GM18498 (cell line): ENCODE measurements at regions not wholly inside any gene's neighbourhood (a gene's known extent, or its start where the extent isn't known, plus 50 kb on each side); places are given as distances from the start of the nearest gene placed in this dataset.
"Not testable (repeated sequence)": the region's sequence is repeated elsewhere in the genome, so short reads cannot be mapped to it uniquely, and the experiment has no call there.

Source experiments
- ATAC-seq: cut with Tn5 transposase; IDR thresholded peaks from one replicate; pipeline ENCODE4 v1.9.1; 2021; ENCODE audit warnings: mild to moderate bottlenecking, moderate library complexity; ENCODE audit not compliant: unreplicated experiment

DNA sequence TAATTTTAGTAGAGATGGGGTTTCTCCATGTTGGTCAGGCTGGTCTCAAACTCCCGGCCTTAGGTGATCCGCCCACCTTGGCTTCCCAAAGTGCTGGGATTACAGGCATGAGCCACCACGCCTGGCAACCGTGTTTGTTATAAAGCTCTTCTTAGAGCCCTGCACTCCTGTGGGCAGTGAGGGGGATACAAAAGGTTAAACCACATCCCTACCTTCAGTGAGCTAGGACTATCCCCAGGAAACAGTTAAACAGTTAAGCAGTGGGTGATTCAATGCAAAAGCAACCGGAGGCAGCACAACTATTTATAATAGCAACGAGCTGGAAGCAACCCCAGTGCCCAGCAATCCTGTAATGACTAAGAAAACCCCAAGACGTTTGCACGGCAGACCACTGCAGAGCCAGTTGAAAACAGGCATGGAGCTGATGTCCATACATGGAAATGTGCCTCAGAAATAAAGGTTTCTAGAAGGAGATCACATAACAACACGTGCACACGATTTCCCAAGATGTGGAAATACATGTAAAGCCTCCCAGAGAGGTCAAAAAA lies 107.2 kb upstream of the LYZL2 start:
- peak; percentile 73 for ATAC-seq

DNA sequence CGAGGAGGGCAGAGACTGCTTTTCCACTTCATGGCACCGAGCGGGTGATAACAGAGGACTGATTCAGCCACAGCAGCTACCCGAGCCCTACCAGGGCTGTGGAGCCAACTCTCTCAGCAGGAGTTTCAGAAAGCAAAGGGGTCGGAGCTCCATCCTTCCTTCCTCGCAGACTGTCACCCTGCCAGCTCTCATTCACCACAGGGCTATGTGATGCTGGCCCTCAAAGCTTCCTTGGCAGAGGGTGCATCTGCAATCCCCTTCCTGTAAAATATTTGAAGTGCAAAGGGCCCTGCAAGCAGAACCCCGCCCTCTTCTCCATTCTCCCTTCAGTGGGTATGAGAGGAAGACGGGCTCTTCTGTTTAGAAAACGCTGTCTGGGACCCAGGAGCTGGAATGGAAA lies 105.3 kb upstream of the LYZL2 start:
- ATAC-seq: no peak

DNA sequence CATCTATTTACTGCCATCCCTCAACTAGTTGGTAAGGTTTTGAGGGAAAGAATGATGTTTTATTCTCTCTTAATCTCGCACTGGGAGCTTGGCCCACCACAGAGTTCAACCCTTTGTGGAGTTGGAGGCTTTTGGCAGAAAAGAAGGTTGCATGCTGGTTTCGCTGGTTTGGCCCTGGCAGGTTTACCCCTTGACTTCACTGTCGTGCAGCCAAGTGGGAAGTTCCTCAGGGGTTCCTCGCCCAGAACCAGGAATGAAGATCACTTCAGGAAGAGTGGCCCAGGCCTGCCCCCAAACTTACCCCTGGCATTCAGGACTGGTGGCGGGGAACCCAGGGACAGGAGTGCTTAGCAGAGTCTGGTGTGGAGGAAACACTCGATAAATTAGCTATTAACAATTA lies 103.1 kb upstream of the LYZL2 start:
- ATAC-seq: no peak

DNA sequence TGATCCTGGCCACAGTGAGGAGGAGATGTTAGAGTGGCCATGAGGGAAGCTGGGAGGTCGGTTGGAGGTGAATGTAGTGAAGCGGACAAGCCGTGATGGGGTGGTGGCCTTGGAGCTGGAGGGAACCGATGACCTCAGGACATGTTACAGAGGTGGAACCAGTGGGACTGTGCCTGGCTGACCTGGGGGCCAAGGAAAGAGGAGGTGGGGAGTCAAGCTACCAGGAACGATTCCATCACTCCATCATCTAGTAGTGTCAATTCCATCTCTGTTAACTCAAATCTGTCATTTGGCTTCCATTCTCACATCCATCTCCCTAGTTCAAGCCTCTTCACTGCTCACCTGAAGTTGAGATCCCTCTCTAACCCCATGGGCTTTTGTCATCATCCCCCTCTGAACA lies 102.4 kb upstream of the LYZL2 start:
- ATAC-seq: no peak

DNA sequence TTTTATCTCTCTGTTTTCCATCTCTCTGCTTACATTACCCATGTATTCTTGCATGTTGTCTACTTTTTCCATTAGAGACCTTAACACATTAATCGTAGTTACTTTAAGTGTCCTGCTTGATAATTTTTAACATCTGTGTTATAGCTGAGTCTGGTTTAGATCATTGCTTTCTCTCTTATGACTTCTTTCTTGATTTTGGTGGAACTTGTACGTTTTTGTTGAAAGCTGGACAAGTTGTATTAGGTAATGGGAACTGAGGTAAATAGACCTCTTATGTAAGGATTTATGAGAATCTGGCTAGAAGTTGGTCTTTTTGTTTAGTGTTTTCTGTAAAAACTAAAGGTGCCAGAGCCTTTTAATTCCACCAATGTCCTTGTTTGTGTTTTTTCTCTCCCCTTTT lies 100.8 kb upstream of the LYZL2 start:
- no peak for ATAC-seq

DNA sequence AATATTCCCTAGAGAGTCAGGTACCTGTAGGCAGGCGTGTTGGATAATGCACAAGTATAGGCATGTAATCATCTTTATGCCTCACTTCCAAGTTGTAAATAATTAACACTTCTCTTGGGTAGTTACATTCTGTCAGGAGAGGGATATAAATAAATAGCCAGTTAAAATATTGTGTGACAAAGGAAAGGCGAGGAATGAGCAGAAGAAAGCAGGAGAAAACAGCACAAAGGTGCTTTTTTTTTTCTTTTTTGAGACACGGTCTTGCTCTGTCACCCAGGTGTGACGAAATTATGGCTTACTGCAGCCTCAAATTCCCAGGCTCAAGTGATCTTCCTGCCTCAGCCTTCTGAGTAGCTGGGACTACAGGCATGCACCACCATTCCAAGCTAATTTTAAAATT lies 99.2 kb upstream of the LYZL2 start:
- no peak for ATAC-seq

DNA sequence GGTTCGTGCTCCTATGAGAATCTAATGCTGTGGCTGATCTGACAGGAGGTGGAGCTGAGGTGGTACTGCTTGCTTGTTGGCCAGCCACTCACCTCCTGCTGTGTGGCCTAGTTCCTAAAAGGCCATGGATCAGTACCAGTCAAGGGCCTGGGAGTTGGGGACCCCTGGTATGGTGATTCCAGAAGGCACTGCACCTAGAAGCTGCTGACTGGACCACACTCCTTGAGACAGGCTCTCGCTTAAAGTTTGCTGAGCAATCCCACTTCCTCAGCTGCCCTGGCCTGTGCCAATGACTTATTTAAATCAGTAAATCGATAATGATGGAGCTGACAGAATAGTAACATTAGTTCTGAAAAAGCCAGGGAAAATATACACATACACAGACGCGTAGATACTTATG lies 98.6 kb upstream of the LYZL2 start:
- no peak for ATAC-seq

DNA sequence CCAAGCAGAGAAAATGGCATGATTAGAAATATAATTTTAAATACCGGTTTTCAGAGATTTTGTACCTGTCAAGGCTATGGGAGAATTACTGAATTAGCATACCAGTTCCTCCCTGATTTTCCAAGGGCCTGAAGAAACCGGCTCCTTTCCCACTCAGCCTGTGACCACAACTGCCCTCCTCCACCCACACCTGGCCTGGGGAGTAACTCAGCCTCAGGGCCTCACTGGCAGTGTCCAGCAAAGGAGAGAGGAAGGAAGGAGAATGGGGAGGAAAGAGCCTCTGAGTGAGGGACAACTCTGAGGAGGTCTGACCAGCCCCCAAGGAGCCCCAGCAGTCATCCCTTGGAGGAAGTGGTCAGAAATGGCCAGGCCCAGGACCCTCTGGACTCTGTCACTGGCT lies 98.0 kb upstream of the LYZL2 start:
- ATAC-seq: no peak

DNA sequence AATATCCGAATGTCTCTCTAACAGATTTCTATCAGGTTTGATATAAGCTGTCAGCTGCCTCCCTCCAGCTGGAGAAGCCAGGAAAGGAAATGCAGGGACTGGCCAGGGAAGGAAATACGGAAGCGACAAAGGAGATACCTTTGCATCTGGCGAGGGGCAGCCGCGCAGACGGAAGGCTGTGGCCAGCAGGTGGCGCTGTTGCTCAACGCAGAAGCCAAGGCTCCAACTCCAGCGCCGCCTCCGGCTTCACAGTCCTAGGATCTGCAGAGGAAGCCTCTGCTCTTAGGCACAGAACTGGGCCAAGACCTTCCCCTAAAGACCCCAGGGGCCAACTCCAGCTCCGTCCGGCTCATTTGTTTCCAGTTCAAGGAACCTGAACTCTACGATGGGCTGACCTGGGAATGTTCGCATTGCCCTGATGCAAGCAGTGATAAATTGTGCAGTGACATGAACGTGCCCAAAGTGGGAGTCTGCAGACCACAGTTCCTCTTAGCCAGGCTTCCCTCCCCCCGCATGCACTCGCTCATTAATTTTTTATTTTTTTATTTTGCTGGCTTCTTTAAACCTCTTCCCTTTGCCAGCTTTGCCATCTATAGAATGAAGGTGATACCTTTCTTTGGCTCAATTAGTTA lies 97.3 kb upstream of the LYZL2 start:
- ATAC-seq: peak; percentile 85

DNA sequence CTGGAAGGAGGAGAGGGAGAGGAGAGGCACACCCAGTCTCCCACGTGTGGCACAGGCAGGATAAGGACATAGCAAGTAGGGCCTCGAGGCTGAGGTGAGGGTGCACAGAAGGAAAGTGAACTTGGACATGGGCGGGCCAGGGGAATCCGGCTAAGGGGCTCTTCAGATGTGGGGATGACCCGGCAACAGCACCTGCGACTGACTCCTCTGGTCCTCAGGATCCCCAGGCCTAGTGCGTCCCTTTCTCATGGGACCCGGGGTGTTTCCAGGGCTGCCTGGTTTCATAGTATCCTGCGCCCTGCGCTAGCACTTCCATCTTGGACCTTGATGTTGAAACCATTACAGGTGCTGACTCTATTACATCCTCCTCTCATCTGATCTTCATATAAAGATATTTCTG lies 96.1 kb upstream of the LYZL2 start:
- no peak for ATAC-seq

DNA sequence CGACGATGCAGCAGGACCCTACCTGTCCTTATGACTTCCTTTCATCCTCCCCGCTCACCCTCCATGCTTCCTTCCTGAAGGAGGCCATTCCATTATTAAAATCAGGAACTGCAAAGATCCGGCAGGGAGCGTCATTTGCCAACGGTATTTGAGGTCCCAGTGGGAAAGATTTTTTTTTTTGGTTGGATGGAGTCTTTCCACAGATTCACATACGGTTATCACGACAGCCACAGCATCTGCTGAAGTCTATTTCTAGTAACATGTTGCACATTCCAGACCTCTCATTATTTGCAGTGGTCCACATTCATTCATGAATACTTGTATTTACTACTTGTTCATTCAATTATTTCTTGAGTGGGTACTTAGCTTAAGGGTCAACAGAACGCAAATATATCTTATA lies 94.7 kb upstream of the LYZL2 start:
- ATAC-seq: no peak

DNA sequence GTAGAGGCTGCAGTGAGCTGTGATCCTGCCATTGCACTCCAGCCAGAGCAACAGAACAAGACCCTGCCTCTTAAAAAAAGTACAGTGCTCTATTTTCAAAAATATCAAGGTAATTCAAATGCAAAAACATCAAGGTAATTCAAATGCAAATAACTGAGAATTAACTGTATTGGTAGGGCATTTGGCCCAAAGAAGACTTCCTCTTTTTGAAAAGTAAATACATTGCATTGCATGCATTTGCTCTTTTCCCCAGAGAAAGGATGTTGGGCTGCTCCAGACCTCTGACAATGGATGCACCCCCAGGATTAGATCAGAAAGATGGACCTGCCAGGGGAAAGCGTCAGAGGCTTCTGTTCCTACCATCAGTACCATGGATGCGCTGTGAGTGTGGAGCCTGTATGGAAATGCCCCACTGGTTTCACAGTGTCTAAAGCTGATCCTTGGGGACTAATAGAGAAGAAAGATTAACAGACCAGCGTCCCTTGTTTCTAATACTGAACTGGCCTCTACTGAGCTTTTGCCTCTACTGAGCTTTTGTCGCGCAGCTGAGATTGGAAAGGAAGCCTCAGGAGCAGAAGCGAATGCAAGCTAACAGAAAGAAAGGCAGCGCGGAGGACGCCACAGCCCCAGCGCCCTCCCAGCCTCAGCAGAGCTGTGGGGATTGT lies 93.5 kb upstream of the LYZL2 start:
- ATAC-seq: no peak

DNA sequence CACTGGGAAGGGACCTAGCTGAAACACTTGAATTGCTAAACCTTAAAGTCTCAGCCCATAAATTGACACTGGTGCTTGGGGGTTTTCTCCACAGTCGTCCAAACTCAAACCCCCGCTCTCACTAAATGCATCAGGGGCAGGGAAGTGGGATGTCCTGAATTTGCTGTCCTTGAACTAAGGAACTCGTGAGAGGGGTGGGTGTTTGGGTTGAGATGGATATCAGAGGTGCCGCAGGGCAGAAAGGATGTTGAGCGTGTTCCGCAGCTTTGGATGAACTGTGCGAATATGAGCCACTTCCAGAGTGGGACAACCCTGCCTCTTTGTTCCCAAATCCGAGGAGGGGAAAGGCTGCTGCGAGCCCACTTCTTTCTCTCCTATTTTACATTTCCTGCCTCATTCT lies 90.3 kb upstream of the LYZL2 start:
- ATAC-seq: no peak

DNA sequence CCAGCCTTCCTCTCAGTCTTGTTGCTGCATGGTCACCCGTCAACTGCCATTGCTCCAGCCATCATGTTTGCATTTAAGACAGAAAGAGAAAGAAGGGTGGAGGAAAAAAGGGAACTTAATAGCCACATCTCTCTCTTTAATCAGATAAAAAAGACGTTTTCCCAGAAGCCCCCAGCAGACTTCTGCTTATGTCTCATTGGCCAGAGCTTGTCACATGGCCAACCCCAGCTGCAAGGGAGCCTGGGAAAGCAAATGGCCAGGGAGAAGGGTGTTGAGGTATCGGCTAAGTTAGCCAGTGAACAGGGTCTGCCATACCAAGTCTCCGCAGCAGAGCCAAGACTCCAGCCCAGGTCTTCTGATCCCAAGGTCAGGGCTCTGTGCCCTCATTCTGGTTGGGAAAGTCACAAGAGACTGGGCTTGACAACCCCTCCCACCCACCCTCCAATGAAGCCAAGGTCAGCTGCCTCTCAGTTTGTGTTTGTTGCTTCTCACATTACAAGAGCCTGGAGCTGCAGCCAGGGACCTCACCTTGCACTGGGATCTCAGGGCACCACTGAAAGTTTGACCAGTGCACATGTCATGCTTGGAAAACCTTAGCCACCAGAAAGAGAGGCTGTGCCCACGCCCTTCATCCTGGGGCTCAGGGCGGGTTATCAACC lies 80.3 kb upstream of the LYZL2 start:
- ATAC-seq: no peak

DNA sequence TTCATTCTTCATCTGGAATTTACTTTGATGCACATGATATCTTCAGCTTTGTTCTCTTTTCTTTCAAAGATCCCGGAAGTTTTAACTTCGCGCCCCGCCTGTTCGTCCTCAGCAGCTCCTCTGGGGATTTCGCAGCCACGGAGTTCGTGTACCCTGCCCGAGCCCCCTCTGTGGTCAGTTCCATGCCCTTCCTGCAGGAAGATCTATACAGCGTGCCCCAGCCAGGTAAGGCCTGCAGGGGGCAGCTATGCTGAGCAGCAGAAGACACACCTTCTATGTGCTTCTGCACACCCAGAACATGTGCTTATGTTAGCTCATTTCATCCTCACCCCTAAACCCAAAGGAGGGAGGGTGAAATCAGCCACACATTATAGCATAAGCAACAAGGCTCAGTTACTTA lies 79.7 kb upstream of the LYZL2 start:
- ATAC-seq: no peak

DNA sequence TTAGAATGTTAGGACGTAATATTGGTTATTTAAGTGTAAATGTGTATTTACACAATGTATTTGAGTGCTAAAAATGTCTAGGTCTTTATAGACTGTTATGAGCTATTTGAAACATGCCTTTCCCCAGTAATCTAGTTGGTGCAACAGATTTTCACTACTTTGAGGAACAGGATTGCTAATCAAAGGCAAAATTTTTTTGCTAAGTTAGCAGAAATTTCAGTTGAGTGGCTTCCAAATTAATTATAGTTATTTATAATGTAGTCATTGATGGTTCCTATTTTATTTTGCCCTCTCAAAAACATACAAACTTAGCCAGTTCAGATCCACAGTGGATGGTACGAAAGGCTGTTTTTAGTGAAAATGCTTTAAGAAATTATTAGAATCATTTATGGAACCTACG lies 78.7 kb upstream of the LYZL2 start:
- ATAC-seq: no peak

DNA sequence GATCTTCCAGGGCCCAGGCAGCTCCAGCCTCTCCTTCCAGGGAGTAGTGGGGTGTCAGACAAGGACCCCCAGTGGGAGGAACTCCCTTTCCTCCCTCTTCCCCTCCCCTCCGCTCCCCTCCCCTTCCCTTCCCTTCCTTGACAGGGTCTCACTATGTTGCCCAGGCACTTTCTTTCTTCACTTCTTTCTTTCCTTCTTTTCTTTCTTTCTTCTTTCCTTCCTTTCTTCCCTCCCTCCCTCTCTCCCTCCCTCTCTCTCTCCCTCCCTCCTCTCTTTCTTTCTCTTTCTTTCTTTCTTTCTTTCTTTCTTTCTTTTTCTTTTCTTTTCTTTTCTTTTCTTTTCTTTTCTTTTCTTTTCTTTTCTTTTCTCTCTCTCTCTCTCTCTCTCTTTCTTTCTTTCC lies 76.6 kb upstream of the LYZL2 start:
- ATAC-seq: not testable (repeated sequence)

DNA sequence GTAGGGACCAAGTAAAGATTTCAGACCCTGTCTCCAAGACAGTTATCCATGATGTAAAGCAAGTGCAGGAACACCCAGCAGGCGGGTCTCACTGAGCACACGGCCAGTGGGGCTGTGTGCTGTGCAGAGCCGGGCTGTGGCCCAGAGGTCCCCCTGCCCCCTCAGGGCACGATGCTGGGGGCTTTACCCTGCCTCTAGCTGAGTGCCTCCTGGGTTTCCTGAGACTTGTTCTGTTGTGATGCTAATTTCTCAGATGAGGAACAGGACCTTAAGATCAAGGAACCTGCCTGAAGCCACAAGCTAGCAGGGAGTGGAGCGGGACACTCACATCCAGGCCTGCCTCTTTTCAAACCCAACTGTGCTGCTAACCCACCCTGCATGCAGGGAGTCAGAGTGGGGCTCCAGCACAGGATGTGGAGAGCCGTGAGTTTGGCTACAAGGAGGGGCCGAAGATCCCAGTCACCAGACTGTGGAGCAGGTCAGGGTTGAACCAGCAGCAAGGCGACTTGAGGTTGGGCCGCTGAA lies 76.1 kb upstream of the LYZL2 start:
- ATAC-seq: peak; percentile 22

DNA sequence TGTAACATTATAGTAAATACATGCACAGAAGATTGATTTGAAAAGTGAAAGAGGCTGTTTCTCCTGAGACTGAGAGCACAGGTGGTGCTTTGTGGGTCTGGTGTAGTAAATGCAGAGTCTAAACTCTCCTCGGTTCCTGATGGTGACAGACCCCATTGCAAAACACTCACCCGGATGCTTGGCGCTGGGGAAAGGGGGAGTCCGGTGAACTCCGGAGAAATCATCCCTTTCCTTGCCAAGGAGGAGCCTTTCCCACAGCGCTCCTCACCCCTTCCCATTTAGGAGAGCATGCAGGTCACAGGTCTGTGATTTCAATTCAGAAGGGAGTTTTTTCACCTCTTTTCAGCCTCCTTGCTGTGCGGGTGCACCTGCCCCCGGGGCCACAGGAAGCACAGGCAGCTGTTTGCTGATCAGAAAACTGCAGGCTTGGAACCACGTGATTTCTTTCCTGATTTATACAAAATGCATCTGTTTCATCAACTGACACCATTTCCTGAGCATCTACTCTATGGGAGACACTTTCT lies 75.6 kb upstream of the LYZL2 start:
- ATAC-seq: peak; percentile 53

DNA sequence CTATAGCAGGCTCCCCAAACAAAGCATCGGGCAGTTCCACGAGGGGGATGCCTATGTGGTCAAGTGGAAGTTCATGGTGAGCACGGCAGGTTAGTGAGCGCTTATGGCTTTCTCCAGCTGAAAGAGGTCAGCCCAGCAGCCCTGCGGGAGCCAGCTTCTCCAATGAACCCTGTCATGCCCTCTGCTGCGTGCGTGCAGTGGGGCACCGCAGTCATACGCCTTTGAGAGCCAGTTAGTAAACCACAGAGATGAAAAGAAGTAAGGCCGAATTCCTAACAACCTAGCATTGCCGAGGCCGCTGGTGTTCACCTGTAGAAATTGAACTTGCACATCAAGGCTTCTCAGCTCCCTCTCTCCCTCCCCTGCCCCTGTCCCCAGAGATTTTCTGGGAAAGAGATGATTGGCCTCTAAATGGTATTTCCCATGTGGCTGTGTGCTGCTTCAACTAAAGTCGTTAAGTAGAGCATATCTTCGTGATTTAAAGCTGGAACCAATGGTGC lies 75.1 kb upstream of the LYZL2 start:
- ATAC-seq: not testable (repeated sequence)

DNA sequence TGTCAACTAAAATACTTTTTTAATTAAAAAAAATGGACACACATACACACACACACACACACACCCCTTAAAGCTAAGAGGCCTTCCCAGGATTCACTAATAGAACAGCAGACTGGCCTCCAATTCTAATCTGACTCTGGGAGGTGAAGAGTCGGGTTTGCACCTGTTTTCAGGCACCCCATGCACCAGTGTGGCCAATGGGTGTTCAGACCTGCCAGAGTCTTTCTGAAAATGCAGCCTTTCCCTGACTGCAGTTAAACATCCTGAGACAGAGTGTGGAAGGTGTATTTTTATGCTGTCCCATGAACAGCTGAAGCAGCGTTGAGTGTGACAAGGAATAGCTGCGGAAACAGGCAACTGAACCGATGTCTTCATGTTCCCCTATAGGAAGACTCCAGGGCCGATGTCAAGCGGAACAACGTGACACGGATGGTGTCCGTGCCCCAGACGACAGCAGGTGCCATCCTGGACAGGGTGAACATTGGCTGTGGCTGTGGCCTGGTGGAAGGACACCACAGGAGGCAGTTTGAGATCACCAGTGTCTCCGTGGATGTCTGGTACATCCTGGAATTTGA lies 74.6 kb upstream of the LYZL2 start:
- no peak for ATAC-seq
